HG02571 (cell line): ENCODE measurements at regions not wholly inside any gene's neighbourhood (a gene's known extent, or its start where the extent isn't known, plus 50 kb on each side); places are given as distances from the start of the nearest gene placed in this dataset.
"Not testable (repeated sequence)": the region's sequence is repeated elsewhere in the genome, so short reads cannot be mapped to it uniquely, and the experiment has no call there.

Source experiments
- ATAC-seq: cut with Tn5 transposase; IDR thresholded peaks from one replicate; pipeline ENCODE4 v1.9.1; 2021; ENCODE audit warnings: mild to moderate bottlenecking, moderate library complexity; ENCODE audit not compliant: unreplicated experiment

DNA sequence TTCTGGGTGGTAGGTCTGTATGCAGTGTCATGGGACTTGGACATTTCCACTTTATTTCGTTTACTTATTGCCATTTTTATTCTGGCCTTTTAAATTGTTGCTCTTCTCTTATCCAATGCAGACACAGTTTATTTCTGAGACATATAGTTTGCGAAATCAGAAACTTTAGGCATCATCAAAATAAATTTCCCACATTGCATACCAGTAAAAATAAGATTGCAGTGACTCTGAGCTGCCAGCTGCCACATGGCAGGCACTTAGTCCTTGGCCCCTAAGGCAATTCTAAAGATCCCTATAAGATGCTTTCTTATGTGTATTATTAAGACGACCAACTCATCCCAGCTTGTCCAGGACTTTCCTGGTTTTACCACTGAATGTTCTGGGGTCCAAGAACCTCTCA, 81.8 kb upstream of the ANKRD1 start:
- ATAC-seq = no peak

DNA sequence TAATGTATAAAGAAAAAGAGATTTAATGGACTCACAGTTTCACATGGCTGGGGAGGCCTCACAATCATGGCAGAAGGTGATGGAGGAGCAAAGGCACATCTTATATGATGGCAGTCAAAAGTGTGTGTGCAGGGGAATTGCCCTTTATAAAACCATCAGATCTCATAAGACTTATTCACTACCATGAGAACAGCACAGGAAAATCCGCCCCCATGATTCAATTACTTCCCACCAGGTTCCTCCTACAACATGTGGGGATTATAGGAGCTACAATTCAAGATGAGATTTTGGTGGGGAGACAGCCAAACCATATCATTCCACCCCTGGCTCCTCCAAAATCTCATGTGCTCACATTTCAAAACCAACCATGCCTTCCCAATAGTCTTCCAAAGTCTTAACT, 82.5 kb upstream of the ANKRD1 start:
- not testable (repeated sequence) for ATAC-seq

DNA sequence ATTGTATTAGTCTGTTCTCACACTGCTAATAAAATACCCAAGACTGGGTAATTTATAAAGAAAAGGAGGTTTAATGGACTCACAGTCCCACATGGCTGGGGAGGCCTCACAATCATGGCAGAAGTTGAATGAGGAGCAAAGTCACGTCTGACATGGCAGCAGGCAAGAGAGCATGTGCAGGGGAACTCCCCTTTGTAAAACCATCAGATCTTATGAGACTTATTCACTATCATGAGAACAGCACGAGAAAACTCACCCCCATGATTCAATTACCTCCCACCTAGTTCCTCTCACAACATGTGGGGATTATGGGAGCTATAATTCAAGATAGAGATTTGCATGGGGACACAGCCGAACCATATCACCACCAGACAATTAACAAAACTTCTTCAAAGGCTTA, 84.4 kb upstream of the ANKRD1 start:
- not testable (repeated sequence) for ATAC-seq

DNA sequence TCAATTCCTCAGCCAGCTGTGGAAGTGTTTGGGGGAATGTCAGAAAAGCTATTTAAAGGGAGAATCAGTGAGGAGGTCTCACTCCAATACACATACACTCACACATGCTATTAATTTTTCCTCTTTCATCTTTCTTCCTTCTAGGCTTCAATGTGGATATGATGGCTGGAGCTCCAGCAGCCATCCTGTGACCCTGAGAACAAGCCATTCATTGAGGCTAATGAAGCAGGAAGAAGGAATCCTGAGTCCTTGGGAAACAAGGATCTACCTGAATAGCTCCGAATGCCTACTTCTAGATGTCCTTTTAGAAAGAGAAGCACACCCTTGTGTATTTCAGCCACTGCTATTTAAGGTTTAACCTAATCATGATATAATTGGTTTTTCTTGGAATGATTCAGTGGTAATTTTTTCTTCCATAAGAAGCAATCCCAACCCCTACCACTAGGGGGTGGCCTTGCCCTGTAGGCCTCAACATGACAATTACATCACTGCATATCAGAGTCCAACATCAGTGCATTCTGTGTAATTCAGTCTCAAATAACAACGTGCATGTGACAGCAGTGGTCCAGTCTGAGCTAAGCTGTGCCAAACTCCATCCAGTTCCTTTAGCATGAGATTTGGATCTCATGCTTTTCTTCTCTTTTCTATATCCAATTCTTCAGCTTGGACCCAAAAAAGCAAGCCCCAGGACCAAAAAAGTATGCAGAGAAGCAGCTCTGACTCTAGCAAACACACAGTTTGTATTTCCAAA, 85.3 kb upstream of the ANKRD1 start:
- peak; percentile 40 for ATAC-seq

DNA sequence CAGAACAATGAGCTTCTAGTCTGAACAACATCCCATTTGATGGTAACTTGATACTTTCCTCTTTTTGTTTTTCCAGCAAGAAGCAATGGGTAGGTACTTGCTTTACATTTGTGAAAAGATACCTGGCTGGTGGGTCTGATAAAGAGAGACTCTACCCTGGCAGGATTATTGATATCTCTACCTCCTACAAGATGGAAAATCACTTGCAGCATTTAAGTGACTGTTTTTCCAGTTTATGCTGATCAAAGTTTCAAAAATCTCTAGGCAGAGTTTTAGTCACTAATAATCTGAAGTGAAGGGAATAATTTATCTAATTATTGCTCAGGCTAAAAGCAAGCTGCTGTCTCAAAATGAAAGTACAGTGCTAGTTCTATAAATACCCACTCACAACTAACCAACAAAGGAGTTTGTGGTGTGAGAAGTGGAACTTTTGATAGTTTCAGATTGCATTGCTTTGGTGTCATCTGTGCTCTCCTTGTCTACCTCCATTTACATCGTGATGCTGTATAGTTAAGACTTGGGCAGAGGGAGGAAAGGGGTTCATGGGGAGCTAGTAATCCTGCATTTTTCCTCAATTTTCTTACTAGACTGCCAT, 86.0 kb upstream of the ANKRD1 start:
- peak; percentile 93 for ATAC-seq

DNA sequence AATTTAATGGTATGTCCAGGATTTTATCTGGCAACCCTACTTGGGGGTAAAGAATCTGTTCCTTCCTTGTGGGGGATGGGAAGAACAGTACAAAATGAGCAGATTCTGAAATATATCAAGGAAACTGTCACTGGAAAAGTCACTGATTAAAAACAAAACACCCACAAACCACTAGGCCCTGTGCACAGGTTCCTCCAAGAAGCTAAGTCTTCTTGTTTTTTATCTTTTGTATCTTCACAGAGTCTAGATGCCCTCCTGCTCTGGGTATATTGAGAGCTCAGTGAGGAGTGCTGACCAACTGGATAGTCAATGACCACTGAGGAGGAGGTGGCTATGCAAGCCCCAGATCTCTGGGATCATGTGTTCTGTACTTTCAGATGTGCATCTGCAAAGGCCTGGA, 86.8 kb upstream of the ANKRD1 start:
- ATAC-seq = no peak

DNA sequence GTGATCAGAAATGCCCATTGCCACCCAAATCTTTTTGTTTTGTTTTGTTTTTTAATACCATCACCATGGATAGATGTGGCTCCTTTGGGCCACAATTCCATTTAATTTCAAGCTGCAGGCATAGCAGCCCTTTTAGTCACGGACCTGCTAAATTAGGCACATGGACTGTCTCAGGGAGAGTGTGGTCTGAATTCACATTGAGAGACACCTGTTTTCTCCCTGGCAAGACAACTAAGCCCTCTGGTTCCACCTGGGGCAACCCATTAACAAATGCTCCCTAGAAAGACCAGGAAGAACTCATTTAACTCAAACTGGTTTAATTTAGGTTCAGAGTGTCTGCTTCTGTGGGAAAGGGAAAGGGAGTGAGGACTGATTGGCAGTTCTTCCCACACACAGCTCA, 88.2 kb upstream of the ANKRD1 start:
- no peak for ATAC-seq

DNA sequence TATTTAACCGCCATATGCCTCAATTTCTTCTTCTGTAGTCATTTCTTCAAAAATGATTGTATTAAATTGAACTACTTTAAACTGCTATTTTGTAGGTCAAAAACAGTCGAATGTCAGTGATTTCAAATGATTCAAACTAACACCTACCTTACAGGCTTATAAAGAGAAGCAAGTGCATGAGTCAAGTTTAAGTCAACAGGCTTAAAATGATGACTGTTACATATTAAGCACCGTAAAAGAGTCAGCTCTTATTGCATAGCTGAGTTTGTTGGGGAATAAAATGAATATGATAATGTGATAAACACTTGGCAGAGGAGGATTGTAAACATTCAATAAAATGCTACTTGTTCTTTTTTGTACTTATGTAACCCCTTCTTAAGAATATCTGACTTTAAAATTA, 90.1 kb upstream of the ANKRD1 start:
- no peak for ATAC-seq

DNA sequence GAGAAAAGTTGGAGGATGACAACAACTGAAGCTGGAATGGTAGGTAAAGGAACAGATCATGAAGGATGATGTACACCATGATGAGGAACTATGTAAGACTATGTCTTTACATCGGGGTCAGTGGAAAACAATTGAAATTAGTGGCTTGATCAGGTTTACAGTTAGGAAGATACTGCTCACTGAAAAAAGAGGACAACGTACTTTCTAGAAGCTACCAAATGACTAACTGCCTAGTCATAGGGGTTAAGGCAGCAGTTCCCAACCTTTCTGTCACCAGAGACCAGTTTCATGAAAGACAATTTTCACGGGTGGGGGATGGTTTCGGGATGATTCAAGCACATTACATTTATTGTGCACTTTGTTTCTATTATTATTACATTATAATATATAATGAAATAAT, 91.6 kb upstream of the ANKRD1 start:
- ATAC-seq = no peak

DNA sequence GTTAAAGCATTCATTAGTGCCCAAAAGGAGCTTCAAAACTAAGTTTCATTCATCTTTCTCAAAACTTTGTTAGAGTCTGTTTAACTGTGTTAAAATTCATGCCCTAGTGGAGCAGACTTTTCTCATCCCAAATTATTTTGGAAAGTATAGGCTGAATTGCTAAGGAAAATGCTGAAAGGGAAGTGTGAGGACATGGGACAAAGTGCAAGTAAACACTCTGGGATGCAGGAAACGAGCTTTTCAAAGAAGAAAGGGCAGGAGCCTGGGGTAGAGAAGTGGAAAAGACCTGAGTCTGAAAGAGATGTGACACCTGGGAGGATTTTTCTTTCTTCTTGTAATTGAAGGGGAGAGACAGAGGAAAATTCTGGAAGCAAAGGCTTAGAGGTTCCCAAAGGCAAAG, 93.1 kb upstream of the ANKRD1 start:
- ATAC-seq = no peak

DNA sequence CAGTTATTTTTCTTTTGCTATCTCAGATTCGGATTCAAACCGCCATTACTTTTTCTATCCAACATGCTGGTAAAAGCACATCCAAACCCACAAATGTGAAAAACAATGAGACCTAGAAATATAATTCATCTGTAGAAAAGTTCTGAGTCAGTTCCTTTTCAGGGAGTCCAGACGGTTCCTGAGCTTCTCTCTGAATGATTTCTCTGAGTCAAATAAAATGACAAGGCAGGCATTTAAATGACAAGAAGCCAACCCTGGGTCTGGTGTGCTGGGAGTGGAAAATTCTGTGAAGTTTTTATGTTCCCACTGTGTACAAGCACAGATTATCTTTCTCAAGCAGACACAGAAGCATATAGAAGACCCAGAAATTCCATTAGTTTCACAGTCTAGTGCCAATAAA, 96.3 kb upstream of the ANKRD1 start:
- no peak for ATAC-seq

DNA sequence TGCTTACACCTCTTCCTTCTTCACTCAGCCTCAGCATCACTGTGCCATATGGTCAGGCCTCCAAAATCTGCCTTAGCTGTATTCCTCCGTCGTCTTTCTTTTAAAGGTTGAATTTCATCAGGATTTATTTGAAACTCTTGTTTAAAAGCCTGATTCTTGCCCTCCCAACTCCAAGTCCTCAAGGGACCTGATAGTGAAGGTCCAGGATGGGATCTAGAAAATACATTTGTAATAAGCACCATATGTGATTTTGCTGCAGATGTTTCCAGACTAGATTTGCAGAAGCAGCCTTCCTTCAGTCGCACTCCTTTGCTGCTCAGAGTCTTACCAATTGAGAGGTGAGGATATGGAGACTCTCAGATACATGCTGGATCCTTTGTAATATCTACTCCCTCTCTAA, 101.0 kb upstream of the ANKRD1 start:
- no peak for ATAC-seq

DNA sequence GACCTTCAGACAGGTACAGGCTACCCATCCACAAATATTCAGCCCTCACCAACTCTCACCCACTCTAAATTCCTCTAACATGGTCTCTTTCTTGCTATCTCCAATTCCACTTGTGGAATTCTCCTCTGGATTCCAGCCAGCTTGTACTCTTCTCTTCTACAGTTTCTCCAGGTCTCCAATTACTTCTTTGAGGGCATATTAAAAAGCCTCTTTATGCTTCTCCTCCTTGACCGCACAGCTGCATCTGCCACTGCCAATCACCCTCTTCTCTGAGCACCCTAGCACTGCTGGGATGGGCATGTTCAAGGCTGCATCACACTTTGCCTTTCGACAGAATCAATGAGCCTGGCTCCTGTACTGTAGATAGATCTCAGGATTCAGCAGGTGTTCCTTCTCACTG, 101.5 kb upstream of the ANKRD1 start:
- no peak for ATAC-seq

DNA sequence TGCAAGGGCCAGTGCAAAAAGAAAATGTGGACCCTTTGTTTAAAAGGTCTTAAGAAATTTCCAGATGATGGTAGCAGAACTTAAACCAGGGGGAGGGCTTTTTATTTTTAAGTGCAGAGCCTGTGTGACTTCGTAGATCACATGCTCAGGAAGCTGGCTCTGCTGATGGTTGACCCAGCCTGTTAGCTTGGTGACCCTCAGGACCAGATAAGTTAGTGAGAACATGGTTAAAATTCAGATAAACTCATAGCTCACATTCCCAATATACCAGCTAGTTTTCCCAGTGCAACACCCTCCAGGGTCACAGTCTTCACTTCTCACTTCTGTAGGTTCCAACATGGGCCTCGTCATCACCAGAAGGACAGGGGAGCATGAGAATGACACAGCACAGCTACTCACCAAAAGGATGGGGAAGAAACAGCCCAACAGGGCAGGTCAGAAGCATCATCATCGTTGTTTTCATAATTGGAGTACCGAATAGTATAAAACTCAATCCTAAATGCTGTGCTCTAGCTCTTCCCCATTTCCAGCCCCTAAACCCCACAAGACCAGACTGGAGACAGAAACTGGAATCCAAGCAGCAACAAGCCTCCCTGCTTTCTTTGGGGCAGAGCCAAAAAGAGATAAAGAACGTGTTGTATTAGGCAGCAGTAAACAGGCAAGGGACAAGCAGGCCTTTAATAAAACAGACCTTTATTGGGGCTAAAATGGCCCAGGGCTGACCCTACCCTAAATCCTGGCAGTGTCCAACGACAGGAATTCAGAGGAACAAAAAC, 102.2 kb upstream of the ANKRD1 start:
- no peak for ATAC-seq

DNA sequence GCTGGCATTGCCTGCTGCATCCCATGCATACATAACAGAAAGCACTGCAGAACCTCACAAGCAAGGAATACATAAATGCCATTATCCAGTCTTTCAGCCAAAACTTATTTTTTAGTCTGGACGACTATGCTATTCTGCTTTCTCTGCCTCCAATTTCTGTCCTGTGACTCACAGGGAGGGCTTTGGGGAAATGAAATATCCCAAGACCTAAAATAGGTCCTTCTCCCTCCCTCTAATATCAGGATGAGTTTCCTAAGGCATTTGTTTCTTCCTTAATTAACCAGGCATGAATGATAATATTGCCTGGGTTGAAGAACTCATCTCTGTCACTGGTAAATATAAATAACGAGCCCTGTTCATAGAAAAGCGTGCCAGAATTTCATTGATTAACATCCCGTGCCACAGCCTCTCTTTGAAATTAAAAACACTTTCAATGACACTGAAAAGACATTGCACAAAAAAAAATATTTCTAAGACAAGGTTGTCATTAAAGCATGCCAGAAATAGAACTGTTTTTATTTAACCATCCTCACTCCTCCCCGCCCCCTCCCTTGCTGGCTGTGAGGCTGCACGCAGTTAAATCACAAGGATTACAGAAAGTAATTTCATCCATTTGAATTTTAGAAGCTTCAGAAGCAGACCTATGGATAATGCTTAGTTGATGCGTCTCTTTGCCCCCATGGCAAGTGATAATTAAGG, 103.0 kb upstream of the ANKRD1 start:
- no peak for ATAC-seq

DNA sequence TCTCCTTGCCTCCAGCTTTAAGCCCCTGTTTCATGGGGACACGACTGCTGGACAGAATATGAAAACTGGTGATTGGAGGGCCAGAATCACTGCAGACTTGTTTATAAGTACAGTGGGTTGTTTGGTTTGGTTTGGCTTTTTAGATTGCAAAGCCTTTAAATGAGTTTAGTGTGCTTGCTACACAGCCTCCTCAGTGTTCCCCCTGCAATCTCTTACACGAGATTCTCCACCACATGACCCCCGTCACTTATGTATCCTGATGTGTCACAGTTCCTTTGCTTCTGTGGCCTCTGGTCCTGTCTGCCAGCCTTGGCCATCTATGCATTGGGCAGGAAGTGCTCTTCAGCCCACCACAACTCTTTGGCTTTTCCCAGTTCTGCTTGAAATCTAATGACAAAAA, 103.7 kb upstream of the ANKRD1 start:
- ATAC-seq = no peak

DNA sequence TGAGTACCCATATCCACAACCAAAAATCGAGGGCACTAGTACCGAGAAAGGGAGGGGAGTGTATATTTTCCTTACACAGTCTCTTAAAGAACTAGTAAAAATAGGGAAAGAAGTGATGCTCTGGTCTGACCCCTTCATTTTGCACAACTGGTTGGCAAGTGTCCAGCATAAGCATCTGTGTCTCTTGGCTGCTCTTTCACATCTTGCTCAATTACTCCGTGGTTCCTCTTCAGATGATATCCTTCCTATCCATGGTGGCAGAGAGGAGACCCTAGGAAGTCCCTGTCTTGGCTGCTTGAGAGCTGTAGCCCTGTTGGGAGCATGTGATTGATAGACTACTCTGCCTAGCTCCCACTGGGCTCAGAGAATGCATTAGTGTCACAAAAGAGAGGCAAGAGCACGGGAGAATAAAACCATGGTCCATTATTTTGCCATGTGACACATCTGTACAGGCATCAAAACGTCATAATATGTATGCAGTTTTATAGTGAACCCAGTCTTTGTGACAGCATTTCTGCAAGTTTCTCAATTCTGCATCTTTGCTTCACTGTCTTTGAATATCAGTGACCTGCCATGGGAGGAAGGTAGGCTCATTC, 111.8 kb upstream of the ANKRD1 start:
- ATAC-seq = no peak

DNA sequence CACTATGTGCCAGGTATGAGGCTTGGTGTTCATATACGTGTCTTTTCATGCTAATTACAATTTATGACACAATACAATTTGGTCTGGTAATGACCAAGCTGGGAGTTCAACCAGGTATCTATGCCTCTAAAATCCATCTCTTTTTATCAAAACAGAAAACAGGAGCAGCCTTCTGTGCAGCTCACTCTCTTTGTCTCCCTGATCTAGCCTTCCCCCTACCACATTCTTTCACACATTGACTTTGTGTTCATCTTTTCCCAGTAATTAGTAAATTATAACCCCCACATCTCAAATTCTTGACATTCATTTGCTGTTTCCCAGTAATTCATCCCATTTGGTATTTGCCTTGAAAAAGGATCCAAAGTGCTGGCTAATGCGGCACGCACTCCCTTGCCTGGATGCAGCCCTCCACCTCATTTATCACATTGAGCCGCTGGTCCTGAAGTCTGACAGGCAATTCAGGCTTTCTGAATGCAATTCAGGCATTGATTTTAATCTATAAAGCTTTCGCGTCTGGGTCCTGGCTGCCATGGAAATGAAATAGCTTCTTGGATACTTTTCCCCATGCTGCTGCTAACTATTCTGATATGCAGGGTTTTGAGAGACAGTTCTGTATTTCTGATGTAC, 112.5 kb upstream of the ANKRD1 start:
- ATAC-seq = no peak

DNA sequence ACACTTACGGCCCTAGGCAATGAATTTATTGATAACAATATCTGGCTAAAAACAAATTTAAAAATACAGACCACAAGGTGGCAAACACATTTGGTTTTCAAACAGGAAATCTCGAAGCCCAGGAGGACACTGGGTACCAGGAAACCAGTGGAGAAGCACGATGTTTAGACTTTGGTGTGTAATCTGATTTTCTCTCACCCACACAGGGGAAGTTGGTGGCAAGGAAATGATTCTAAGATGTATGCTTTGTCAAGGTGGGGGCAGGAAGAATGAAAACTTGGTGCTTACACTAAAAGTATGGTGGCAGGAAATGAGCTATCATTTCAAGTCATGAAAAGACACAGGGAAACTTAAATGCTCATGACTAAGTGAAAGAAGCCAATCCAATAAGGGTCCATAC, 113.2 kb upstream of the ANKRD1 start:
- ATAC-seq = no peak

DNA sequence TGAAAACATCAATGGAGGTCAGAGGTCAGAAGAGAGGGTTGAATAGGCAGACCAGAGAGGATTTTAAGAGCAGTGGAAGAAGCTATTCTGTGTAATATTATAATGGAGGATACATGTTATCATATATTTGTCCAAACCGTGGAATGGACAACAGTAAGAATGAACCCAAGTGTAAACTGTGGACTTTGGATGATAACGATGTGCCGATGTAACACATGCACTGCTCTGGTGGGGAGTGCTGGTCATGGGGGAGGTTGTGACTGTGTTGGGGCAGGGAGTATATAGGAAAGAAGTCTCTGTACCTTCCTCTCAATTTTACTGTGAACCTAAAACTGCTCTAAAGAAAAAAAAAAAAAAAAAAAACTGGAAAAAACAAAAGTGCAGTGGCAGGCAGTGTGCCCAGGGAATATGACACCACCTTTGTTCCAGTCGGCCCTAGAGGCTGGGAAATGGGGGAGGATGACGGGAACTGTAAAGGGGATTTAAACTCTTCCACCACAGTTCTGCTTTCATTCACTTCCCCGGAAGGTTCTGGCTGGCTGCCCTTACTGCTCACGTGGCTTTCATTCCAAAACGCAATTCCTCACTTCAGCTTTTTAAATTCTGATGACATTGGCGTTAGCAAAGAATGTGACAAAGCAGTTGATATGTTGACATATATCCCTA, 113.7 kb upstream of the ANKRD1 start:
- ATAC-seq = no peak
